ENCODE measurements at regions not wholly inside any gene's neighbourhood (a gene's known extent, or its start where the extent isn't known, plus 50 kb on each side); places are given as distances from the start of the nearest gene placed in this dataset.
"Not testable (repeated sequence)": the region's sequence is repeated elsewhere in the genome, so short reads cannot be mapped to it uniquely, and the experiment has no call there.

- no peak for DNase-seq
Measured at GRCh38 chr12:92389466-92389865, 243.8 kb upstream of the BTG1 start.

GRCh38 chr12:92385296-92385695, 239.7 kb upstream of the BTG1 start:
- no peak for DNase-seq

- DNase-seq: no peak
Measured at GRCh38 chr12:92384571-92384970, 238.9 kb upstream of the BTG1 start.

GRCh38 chr12:92382383-92382878, 236.8 kb upstream of the BTG1 start:
- no peak for DNase-seq

GRCh38 chr12:92381856-92382255, 236.2 kb upstream of the BTG1 start:
- no peak for DNase-seq

GRCh38 chr12:92378682-92379479, 233.2 kb upstream of the BTG1 start:
- DNase-seq: no peak

- not testable (repeated sequence) for DNase-seq
Measured at GRCh38 chr12:92375504-92375903, 229.9 kb upstream of the BTG1 start.

GRCh38 chr12:92370828-92371227, 225.2 kb upstream of the BTG1 start:
- DNase-seq: no peak

- DNase-seq: no peak
Measured at GRCh38 chr12:92369636-92370035, 224.0 kb upstream of the BTG1 start.

- no peak for DNase-seq
Measured at GRCh38 chr12:92369056-92369455, 223.4 kb upstream of the BTG1 start.

GRCh38 chr12:92365836-92366235, 220.2 kb upstream of the BTG1 start:
- no peak for DNase-seq

- DNase-seq: no peak
Measured at GRCh38 chr12:92365333-92365732, 219.7 kb upstream of the BTG1 start.

- DNase-seq: peak; percentile 70
Measured at GRCh38 chr12:92363295-92364146, 217.9 kb upstream of the BTG1 start.

GRCh38 chr12:92362785-92363184, 217.1 kb upstream of the BTG1 start:
- DNase-seq: no peak

GRCh38 chr12:92362126-92362525, 216.5 kb upstream of the BTG1 start:
- DNase-seq: no peak

GRCh38 chr12:92360543-92360942, 214.9 kb upstream of the BTG1 start:
- no peak for DNase-seq

GRCh38 chr12:92359581-92360209, 214.0 kb upstream of the BTG1 start:
- no peak for DNase-seq

GRCh38 chr12:92357584-92358261, 212.1 kb upstream of the BTG1 start:
- DNase-seq: no peak

GRCh38 chr12:92356425-92356824, 210.8 kb upstream of the BTG1 start:
- no peak for DNase-seq

- DNase-seq: no peak
Measured at GRCh38 chr12:92349635-92350034, 204.0 kb upstream of the BTG1 start.

- DNase-seq: no peak
Measured at GRCh38 chr12:92342574-92342973, 196.9 kb upstream of the BTG1 start.

GRCh38 chr12:92341065-92341668, 195.5 kb upstream of the BTG1 start:
- no peak for DNase-seq
